ENCODE measurements at regions not wholly inside any gene's neighbourhood (a gene's known extent, or its start where the extent isn't known, plus 50 kb on each side); places are given as distances from the start of the nearest gene placed in this dataset.

- no peaks in the 10 kb centered on the region for H4K20me1 ChIP-seq (ENCODE audit: insufficient read depth, low read length)
- H4K91ac ChIP-seq (ENCODE audit: insufficient read depth, low read depth, low read length) = no peak overlapping the region
- no peak overlapping the region for H4K5ac ChIP-seq (ENCODE audit: low read depth, low read length)
- TF ChIP-seq RCOR1 (IDR thresholded peaks at IDR 0.05; ENCODE audit: insufficient replicate concordance, low read length) (no peak), NFE2L2 (IDR thresholded peaks at IDR 0.05; ENCODE audit: low read depth, low read length) (no peak), FOS (IDR thresholded peaks at IDR 0.05; ENCODE audit: low read depth, low read length) (no peak), USF2 (IDR thresholded peaks at IDR 0.05; ENCODE audit: low read depth, low read length) (no peak), RAD21 (IDR thresholded peaks at IDR 0.05; ENCODE audit: low read length) (no peak), MXI1 (IDR thresholded peaks at IDR 0.05; ENCODE audit: borderline replicate concordance, low read depth, low read length) (no peak), POLR2A (IDR thresholded peaks at IDR 0.05; ENCODE audit: low read depth, low read length) (no peak), CTCF (conservative IDR thresholded peaks at IDR 0.05; ENCODE audit: low read depth, low read length) (no peak), MAFK (IDR thresholded peaks at IDR 0.05; ENCODE audit: low read depth, low read length) (no peak), CEBPB (IDR thresholded peaks at IDR 0.05; ENCODE audit: low read depth, low read length) (no peak), MAZ (IDR thresholded peaks at IDR 0.05; ENCODE audit: borderline replicate concordance, low read depth, low read length) (no peak), SMC3 (IDR thresholded peaks at IDR 0.05; ENCODE audit: low read depth, low read length) (no peak), BHLHE40 (IDR thresholded peaks at IDR 0.05; ENCODE audit: low read depth, low read length) (no peak), ELK1 (IDR thresholded peaks at IDR 0.05; ENCODE audit: borderline replicate concordance, low read depth, low read length) (no peak), RFX5 (IDR thresholded peaks at IDR 0.05; ENCODE audit: low read depth, low read length) (no peak), CHD1 (IDR thresholded peaks at IDR 0.05; ENCODE audit: low read depth, low read length) (no peak)
- H4K8ac ChIP-seq (ENCODE audit: low read depth in 2 of 2, low read length in 2 of 2) = no peak overlapping the region
- no peak overlapping the region for H3K14ac ChIP-seq (replicated peaks; ENCODE audit: low read depth, low read length)
- DNase-seq = no peak
- no peak overlapping the region for H3K4ac ChIP-seq (ENCODE audit: low read depth, low read length)
- POLR2A ChIA-PET (ENCODE audit: unreplicated experiment) = no interaction called here
- H3K23ac ChIP-seq (ENCODE audit: low read depth, low read length) = no peak overlapping the region
- no peak overlapping the region for H3K4me3 ChIP-seq (ENCODE audit: insufficient read depth, low read depth, low read length)
- no peak overlapping the region for H2BK120ac ChIP-seq (ENCODE audit: low read depth, low read length)
- no peaks in the 10 kb centered on the region for H3K4me1 ChIP-seq (ENCODE audit: control insufficient read depth, insufficient read depth, low read length)
- H3K36me3 ChIP-seq (ENCODE audit: control insufficient read depth, insufficient read depth, low read length) = no peaks in the 10 kb centered on the region
- no peak overlapping the region for H3K56ac ChIP-seq (ENCODE audit: extremely low read depth, insufficient read depth, low read length)
- BruUV-seq (replicated peaks) = no TSS peak
- H3K9me3 ChIP-seq (ENCODE audit: control insufficient read depth, insufficient read depth, low read length) = peaks cover 71% of the 10 kb centered on the region
- no peak overlapping the region for H2AK9ac ChIP-seq (replicated peaks; ENCODE audit: low read depth, low read length, poor library complexity)
- no peak overlapping the region for H2BK20ac ChIP-seq (ENCODE audit: low read depth, low read length)
- no peak for ATAC-seq (ENCODE audit: low read depth)
- in situ Hi-C loops (cut with MboI; ENCODE audit: low sequenced_read_pairs) = no loop called here
- 43% methylated on average over 8 of the region's 13 CpGs; no CpG with 5 or more reads in 1 of the 2 experiments for WGBS, 2 experiments (ENCODE audit: extremely low coverage in 2 of 2, insufficient read length in 1 of 2)
- no peak overlapping the region for H3K18ac ChIP-seq (ENCODE audit: low read depth, low read length)
- no peaks in the 10 kb centered on the region for H3K9me1 ChIP-seq (ENCODE audit: insufficient read depth, low read length)
- CTCF ChIA-PET = no interaction called here
- no peak overlapping the region for H3K9ac ChIP-seq (ENCODE audit: low read depth, low read length)
- no peak overlapping the region for H3K27ac ChIP-seq (ENCODE audit: insufficient read depth, low read length)
- no peaks in the 10 kb centered on the region for H3K27me3 ChIP-seq (ENCODE audit: control insufficient read depth, insufficient read depth, low read length)
- no peak overlapping the region for H2BK15ac ChIP-seq (ENCODE audit: low read depth, low read length)
- dilution Hi-C loops (cut with HindIII; ENCODE audit: low sequenced_read_pairs, unreplicated experiment) = no loop called here
- no peaks in the 10 kb centered on the region for H3K79me1 ChIP-seq (ENCODE audit: low read depth in 1 of 2, low read length in 2 of 2)
- H2BK5ac ChIP-seq (ENCODE audit: low read depth, low read length, poor library complexity, severe bottlenecking) = no peak overlapping the region
- H2AFZ ChIP-seq (replicated peaks; ENCODE audit: low read length, poor library complexity) = no peak overlapping the region
- H2AK5ac ChIP-seq (ENCODE audit: low read depth, low read length) = no peak overlapping the region
- no peak overlapping the region for H3K4me2 ChIP-seq (ENCODE audit: low read depth, low read length)
- intact Hi-C loops (cut with micrococcal nuclease) = no loop called here
Observed at GRCh38 chr15:25240461-25241021, 198.3 kb downstream of the UBE3A start.
